ENCODE measurements at regions not wholly inside any gene's neighbourhood (a gene's known extent, or its start where the extent isn't known, plus 50 kb on each side); places are given as distances from the start of the nearest gene placed in this dataset.
A peak's percentile ranks its signal among the peaks of the same experiment; 100 is the strongest.

DNA sequence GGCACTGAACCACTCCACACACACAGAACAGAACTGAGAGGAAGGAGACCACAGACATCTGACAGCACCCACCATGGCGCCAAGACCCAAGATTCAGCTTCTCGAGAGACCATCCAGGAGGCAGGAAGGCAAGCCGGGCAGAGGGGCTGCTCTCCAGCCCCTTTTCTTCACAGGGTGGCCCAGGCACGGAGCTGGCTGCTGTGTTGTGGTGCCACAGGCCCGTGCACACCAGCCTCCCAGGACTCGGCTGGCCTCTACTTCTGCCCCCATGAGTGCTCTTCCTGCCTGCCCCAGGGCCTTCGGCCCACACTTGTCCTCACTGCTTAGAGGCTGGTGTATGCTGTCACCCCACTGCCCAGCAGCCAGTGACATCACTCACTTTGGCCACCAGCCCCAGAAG lies 547.6 kb upstream of the RAB6C start:
- H3K4me3 ChIP-seq (replicated peaks in 1 of 3; ENCODE audit: insufficient read depth in 1 of 3, low read depth in 2 of 3, low read length in 3 of 3) = no peak overlapping the region
- ChIA-PET POLR2A (no interaction called here), CTCF (ENCODE audit: low intra/inter-chr PET ratio, low total read pairs) (no interaction called here)
- H3K27me3 ChIP-seq (ENCODE audit: control insufficient read depth in 1 of 2, insufficient read depth in 2 of 2, low read length in 2 of 2) = peaks cover 3 to 27% of the 10 kb centered on the region in 2 experiments; a peak in 3 of 5 replicates
- 2% methylated on average over 6 of the region's 7 CpGs for WGBS (ENCODE audit: low lambda C conversion rate)
- no peak overlapping the region for H3K9ac ChIP-seq (ENCODE audit: insufficient read depth, low read depth, low read length)
- H3K9me3 ChIP-seq (ENCODE audit: low read length) = no peaks in the 10 kb centered on the region
- no peaks in the 10 kb centered on the region for H4K20me1 ChIP-seq (ENCODE audit: insufficient read depth, low read length)
- ATAC-seq (peak; percentile 33; the same call in 2 of the 3 replicates), DNase-seq (ENCODE audit: low spot score) (no peak), FAIRE-seq (no peak)
- H3K4me1 ChIP-seq (ENCODE audit: insufficient read depth, low read length) = no peaks in the 10 kb centered on the region
- H3K27ac ChIP-seq (ENCODE audit: extremely low read length, insufficient read depth, low read length) = no peak overlapping the region
- TF ChIP-seq ZNF614 (CRISPR knock-in tag; IDR thresholded peaks at IDR 0.05; ENCODE audit: borderline replicate concordance) = no peak
- TF ChIP-seq, protein P1, sequence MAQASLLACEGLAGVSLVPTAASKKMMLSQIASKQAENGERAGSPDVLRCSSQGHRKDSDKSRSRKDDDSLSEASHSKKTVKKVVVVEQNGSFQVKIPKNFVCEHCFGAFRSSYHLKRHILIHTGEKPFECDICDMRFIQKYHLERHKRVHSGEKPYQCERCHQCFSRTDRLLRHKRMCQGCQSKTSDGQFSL (CRISPR knock-in tag; IDR thresholded peaks at IDR 0.05) = no peak
- BruUV-seq (replicated peaks) = no TSS peak
- no peak overlapping the region for H3K4me2 ChIP-seq (ENCODE audit: low read depth, low read length)
- in situ Hi-C loops (cut with HindIII; ENCODE audit: extremely low pct_ligation_motif_present, low pct_unique_long_range_greater_than_20kb) (no loop called here), intact Hi-C loops (cut with micrococcal nuclease; ENCODE audit: unreplicated experiment) (no loop called here)
- H3K79me2 ChIP-seq (ENCODE audit: insufficient read depth, low read length) = no peaks in the 10 kb centered on the region
- H2AFZ ChIP-seq (ENCODE audit: low read length) = no peak overlapping the region
- no peaks in the 10 kb centered on the region for H3K36me3 ChIP-seq (replicated peaks in 1 of 2; ENCODE audit: control insufficient read depth in 1 of 2, insufficient read depth in 2 of 2, low read length in 2 of 2)

DNA sequence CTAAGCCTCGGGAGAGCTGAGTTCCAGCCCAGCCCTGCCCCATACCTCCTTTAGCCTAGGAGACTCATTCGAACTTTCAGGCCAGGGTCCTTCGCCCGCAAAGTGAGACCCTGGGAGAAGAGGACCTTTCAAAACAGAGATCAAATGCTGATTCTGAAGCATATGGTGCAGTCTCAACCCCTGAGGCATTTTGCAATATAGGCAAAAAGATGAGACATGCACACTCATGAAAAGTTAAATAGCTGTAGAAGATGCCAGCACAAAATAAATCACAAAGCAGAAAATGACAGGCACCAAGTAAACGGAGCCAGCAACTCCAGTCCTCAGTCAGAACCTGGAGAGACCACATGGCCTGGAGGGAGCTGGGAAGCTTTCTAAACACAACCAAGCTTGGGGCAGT lies 542.7 kb upstream of the RAB6C start:
- in situ Hi-C loops (cut with HindIII; ENCODE audit: extremely low pct_ligation_motif_present, low pct_unique_long_range_greater_than_20kb) (no loop called here), intact Hi-C loops (cut with micrococcal nuclease; ENCODE audit: unreplicated experiment) (no loop called here)
- no peak overlapping the region for H3K9ac ChIP-seq (ENCODE audit: insufficient read depth, low read depth, low read length)
- ChIA-PET CTCF (ENCODE audit: low intra/inter-chr PET ratio, low total read pairs) (no interaction called here), POLR2A (no interaction called here)
- no peaks in the 10 kb centered on the region for H3K4me1 ChIP-seq (ENCODE audit: insufficient read depth, low read length)
- H3K27ac ChIP-seq (ENCODE audit: extremely low read length, insufficient read depth, low read length) = no peak overlapping the region
- H3K79me2 ChIP-seq (ENCODE audit: insufficient read depth, low read length) = no peaks in the 10 kb centered on the region
- ATAC-seq (no peak), FAIRE-seq (no peak), DNase-seq (ENCODE audit: low spot score) (no peak)
- 2% methylated on average over 5 of the region's 5 CpGs for WGBS (ENCODE audit: low lambda C conversion rate)
- H3K4me3 ChIP-seq (replicated peaks in 1 of 3; ENCODE audit: insufficient read depth in 1 of 3, low read depth in 2 of 3, low read length in 3 of 3) = no peak overlapping the region
- H3K36me3 ChIP-seq (replicated peaks in 1 of 2; ENCODE audit: control insufficient read depth in 1 of 2, insufficient read depth in 2 of 2, low read length in 2 of 2) = no peaks in the 10 kb centered on the region
- H4K20me1 ChIP-seq (ENCODE audit: insufficient read depth, low read length) = no peaks in the 10 kb centered on the region
- peaks cover 1 to 29% of the 10 kb centered on the region in 2 experiments; a peak in 2 of 5 replicates for H3K27me3 ChIP-seq (ENCODE audit: control insufficient read depth in 1 of 2, insufficient read depth in 2 of 2, low read length in 2 of 2)
- no peak overlapping the region for H2AFZ ChIP-seq (ENCODE audit: low read length)
- no peak overlapping the region for H3K4me2 ChIP-seq (ENCODE audit: low read depth, low read length)
- no TSS peak for BruUV-seq (replicated peaks)
- no peaks in the 10 kb centered on the region for H3K9me3 ChIP-seq (ENCODE audit: low read length)
- no peak for TF ChIP-seq ZNF350 (CRISPR knock-in tag; IDR thresholded peaks at IDR 0.05; ENCODE audit: borderline replicate concordance, low read depth)
- TF ChIP-seq SPEN (CRISPR knock-in tag; IDR thresholded peaks at IDR 0.05; ENCODE audit: low read depth) = no peak
- TF ChIP-seq NRL (CRISPR knock-in tag; IDR thresholded peaks at IDR 0.05; ENCODE audit: borderline replicate concordance) = no peak
- no peak for TF ChIP-seq RAD51 (IDR thresholded peaks at IDR 0.05; ENCODE audit: borderline replicate concordance)
- no peak for TF ChIP-seq CHCHD3 (CRISPR knock-in tag; IDR thresholded peaks at IDR 0.05)
- TF ChIP-seq, protein P2, sequence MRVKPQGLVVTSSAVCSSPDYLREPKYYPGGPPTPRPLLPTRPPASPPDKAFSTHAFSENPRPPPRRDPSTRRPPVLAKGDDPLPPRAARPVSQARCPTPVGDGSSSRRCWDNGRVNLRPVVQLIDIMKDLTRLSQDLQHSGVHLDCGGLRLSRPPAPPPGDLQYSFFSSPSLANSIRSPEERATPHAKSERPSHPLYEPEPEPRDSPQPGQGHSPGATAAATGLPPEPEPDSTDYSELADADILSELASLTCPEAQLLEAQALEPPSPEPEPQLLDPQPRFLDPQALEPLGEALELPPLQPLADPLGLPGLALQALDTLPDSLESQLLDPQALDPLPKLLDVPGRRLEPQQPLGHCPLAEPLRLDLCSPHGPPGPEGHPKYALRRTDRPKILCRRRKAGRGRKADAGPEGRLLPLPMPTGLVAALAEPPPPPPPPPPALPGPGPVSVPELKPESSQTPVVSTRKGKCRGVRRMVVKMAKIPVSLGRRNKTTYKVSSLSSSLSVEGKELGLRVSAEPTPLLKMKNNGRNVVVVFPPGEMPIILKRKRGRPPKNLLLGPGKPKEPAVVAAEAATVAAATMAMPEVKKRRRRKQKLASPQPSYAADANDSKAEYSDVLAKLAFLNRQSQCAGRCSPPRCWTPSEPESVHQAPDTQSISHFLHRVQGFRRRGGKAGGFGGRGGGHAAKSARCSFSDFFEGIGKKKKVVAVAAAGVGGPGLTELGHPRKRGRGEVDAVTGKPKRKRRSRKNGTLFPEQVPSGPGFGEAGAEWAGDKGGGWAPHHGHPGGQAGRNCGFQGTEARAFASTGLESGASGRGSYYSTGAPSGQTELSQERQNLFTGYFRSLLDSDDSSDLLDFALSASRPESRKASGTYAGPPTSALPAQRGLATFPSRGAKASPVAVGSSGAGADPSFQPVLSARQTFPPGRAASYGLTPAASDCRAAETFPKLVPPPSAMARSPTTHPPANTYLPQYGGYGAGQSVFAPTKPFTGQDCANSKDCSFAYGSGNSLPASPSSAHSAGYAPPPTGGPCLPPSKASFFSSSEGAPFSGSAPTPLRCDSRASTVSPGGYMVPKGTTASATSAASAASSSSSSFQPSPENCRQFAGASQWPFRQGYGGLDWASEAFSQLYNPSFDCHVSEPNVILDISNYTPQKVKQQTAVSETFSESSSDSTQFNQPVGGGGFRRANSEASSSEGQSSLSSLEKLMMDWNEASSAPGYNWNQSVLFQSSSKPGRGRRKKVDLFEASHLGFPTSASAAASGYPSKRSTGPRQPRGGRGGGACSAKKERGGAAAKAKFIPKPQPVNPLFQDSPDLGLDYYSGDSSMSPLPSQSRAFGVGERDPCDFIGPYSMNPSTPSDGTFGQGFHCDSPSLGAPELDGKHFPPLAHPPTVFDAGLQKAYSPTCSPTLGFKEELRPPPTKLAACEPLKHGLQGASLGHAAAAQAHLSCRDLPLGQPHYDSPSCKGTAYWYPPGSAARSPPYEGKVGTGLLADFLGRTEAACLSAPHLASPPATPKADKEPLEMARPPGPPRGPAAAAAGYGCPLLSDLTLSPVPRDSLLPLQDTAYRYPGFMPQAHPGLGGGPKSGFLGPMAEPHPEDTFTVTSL (CRISPR knock-in tag; IDR thresholded peaks at IDR 0.05; ENCODE audit: borderline replicate concordance) = no peak
- TF ChIP-seq CHD4 (IDR thresholded peaks at IDR 0.05; ENCODE audit: borderline replicate concordance, low read length) = no peak
- peak; percentile 61 to 67; a peak in 3 of 4 replicates for TF ChIP-seq MAFK (conservative IDR thresholded peaks at IDR 0.05 in 1 of 2, IDR thresholded peaks at IDR 0.05 in 1 of 2; ENCODE audit: low read length in 2 of 2)
- no peak for TF ChIP-seq ADNP (CRISPR knock-in tag; IDR thresholded peaks at IDR 0.05)
